ENCODE measurements at regions not wholly inside any gene's neighbourhood (a gene's known extent, or its start where the extent isn't known, plus 50 kb on each side); places are given as distances from the start of the nearest gene placed in this dataset.

DNA sequence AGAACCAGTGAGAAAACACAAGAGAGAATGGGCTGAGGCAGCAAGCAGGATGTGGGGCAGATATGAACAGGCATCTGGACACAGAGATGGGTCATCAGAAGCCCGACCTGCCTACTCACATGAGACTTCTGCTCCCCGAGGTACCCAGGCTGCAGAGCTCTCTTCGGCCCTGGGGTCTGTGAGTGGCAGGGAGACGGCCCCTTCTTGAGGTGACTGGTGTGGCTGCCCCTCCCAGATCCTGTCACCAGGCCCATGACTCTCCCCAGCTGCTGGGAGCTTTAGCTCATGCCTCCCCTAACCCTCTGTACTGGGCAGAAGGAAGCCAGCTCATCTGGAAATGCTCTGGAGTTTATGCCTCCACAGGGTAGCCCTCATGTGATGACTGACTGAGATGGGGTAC, 157.6 kb upstream of the PCBD1 start:
- H3K4me3 ChIP-seq (ENCODE audit: low read depth in 2 of 2, low read length in 1 of 2), result no peak overlapping the region
- peaks cover 18% of the 10 kb centered on the region; the same call in 1 of the 2 replicates for H3K27me3 ChIP-seq (ENCODE audit: insufficient read depth)
- H3K27ac ChIP-seq (ENCODE audit: low read depth in 2 of 2, low read length in 1 of 2), result no peak overlapping the region
- POLR2A ChIA-PET, result no interaction called here
- no peak overlapping the region for H3K4me2 ChIP-seq
- CTCF ChIA-PET, result no interaction called here
- H3K4me1 ChIP-seq (ENCODE audit: control insufficient read depth in 1 of 2, insufficient read depth in 2 of 2, low read depth in 1 of 2, low read length in 1 of 2), result peaks cover 0 to 22% of the 10 kb centered on the region in 2 experiments; a peak in 1 of 4 replicates
- no peaks in the 10 kb centered on the region for H3K9me2 ChIP-seq
- H4K20me1 ChIP-seq (ENCODE audit: insufficient read depth), result no peaks in the 10 kb centered on the region
- no peak overlapping the region for H2AFZ ChIP-seq (ENCODE audit: low read depth)
- no peaks in the 10 kb centered on the region for H3F3A ChIP-seq (replicated peaks; ENCODE audit: insufficient read depth)
- TF ChIP-seq, protein P1, sequence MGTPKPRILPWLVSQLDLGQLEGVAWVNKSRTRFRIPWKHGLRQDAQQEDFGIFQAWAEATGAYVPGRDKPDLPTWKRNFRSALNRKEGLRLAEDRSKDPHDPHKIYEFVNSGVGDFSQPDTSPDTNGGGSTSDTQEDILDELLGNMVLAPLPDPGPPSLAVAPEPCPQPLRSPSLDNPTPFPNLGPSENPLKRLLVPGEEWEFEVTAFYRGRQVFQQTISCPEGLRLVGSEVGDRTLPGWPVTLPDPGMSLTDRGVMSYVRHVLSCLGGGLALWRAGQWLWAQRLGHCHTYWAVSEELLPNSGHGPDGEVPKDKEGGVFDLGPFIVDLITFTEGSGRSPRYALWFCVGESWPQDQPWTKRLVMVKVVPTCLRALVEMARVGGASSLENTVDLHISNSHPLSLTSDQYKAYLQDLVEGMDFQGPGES (IDR thresholded peaks at IDR 0.05; ENCODE audit: low read depth, low read length), result no peak
- H3K79me2 ChIP-seq (ENCODE audit: insufficient read depth), result no peaks in the 10 kb centered on the region
- no peaks in the 10 kb centered on the region for H3K36me3 ChIP-seq (replicated peaks in 1 of 2; ENCODE audit: control insufficient read depth in 1 of 2, insufficient read depth in 2 of 2, low read length in 1 of 2)
- no peak for DNase-seq
- H3K9ac ChIP-seq, result no peak overlapping the region
- no CpG with 5 or more reads among the region's 4 CpGs for WGBS (ENCODE audit: low lambda C conversion rate)
- no peaks in the 10 kb centered on the region for H3K9me3 ChIP-seq

DNA sequence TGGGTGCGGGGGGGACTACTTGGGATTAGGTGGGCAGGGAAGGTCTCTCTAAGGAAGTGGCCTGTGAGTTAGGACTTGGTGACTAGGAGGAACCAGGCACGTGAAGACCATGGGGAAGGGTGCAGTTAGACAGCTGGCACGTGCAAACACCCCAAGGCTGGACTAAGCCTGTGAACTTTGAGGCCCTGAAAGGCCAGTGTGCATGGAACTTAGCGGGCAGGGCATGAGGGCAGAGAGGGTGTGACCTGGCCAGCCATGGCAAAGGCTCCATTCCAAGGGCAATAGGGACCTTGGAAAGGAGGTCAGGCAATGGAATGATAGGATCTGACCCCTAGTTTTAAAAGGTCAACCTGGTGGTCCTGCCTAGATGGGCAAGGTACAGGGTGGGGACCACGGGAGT, 158.4 kb upstream of the PCBD1 start:
- Histone ChIP-seq H4K20me1 (ENCODE audit: insufficient read depth) (no peaks in the 10 kb centered on the region), H2AFZ (ENCODE audit: low read depth) (no peak overlapping the region), H3K27me3 (ENCODE audit: insufficient read depth) (peaks cover 19% of the 10 kb centered on the region; the same call in 1 of the 2 replicates), H3K4me1 (ENCODE audit: control insufficient read depth in 1 of 2, insufficient read depth in 2 of 2, low read depth in 1 of 2, low read length in 1 of 2) (peaks cover 0 to 14% of the 10 kb centered on the region in 2 experiments; a peak in 1 of 4 replicates), H3K27ac (ENCODE audit: low read depth in 2 of 2, low read length in 1 of 2) (no peak overlapping the region), H3F3A (replicated peaks; ENCODE audit: insufficient read depth) (no peaks in the 10 kb centered on the region), H3K4me3 (ENCODE audit: low read depth in 2 of 2, low read length in 1 of 2) (no peak overlapping the region), H3K9ac (no peak overlapping the region), H3K4me2 (no peak overlapping the region), H3K36me3 (replicated peaks in 1 of 2; ENCODE audit: control insufficient read depth in 1 of 2, insufficient read depth in 2 of 2, low read length in 1 of 2) (no peaks in the 10 kb centered on the region), H3K9me3 (no peaks in the 10 kb centered on the region), H3K79me2 (ENCODE audit: insufficient read depth) (no peaks in the 10 kb centered on the region), H3K9me2 (no peaks in the 10 kb centered on the region)
- 35% methylated on average over 5 of the region's 5 CpGs for WGBS (ENCODE audit: low lambda C conversion rate)
- ChIA-PET CTCF (interaction anchor here (1.1 kb wide), 1 partner anchor 143 kb away, joined by 3 read pairs; no protein-coding TSS in a partner anchor), POLR2A (no interaction called here)
- DNase-seq, result no peak
- TF ChIP-seq EZH2phosphoT487 (IDR thresholded peaks at IDR 0.05; ENCODE audit: borderline replicate concordance, low read depth) (no peak), JUND (IDR thresholded peaks at IDR 0.05) (no peak), GABPA (IDR thresholded peaks at IDR 0.05; ENCODE audit: low read depth) (no peak), GATA2 (CRISPR knock-in tag; IDR thresholded peaks at IDR 0.05) (no peak), TAF1 (IDR thresholded peaks at IDR 0.05; ENCODE audit: borderline replicate concordance, low read depth, low read length) (no peak), FOXJ3 (CRISPR knock-in tag; IDR thresholded peaks at IDR 0.05) (no peak), RFX5 (IDR thresholded peaks at IDR 0.05; ENCODE audit: low read length) (no peak)
- TF ChIP-seq, protein P2, sequence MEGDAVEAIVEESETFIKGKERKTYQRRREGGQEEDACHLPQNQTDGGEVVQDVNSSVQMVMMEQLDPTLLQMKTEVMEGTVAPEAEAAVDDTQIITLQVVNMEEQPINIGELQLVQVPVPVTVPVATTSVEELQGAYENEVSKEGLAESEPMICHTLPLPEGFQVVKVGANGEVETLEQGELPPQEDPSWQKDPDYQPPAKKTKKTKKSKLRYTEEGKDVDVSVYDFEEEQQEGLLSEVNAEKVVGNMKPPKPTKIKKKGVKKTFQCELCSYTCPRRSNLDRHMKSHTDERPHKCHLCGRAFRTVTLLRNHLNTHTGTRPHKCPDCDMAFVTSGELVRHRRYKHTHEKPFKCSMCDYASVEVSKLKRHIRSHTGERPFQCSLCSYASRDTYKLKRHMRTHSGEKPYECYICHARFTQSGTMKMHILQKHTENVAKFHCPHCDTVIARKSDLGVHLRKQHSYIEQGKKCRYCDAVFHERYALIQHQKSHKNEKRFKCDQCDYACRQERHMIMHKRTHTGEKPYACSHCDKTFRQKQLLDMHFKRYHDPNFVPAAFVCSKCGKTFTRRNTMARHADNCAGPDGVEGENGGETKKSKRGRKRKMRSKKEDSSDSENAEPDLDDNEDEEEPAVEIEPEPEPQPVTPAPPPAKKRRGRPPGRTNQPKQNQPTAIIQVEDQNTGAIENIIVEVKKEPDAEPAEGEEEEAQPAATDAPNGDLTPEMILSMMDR (IDR thresholded peaks at IDR 0.05), result no peak
- TF ChIP-seq, protein P3, sequence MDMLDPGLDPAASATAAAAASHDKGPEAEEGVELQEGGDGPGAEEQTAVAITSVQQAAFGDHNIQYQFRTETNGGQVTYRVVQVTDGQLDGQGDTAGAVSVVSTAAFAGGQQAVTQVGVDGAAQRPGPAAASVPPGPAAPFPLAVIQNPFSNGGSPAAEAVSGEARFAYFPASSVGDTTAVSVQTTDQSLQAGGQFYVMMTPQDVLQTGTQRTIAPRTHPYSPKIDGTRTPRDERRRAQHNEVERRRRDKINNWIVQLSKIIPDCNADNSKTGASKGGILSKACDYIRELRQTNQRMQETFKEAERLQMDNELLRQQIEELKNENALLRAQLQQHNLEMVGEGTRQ (IDR thresholded peaks at IDR 0.05; ENCODE audit: borderline replicate concordance, low read depth, low read length), result no peak
- TF ChIP-seq, protein P4, sequence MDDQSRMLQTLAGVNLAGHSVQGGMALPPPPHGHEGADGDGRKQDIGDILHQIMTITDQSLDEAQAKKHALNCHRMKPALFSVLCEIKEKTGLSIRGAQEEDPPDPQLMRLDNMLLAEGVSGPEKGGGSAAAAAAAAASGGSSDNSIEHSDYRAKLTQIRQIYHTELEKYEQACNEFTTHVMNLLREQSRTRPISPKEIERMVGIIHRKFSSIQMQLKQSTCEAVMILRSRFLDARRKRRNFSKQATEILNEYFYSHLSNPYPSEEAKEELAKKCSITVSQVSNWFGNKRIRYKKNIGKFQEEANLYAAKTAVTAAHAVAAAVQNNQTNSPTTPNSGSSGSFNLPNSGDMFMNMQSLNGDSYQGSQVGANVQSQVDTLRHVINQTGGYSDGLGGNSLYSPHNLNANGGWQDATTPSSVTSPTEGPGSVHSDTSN (IDR thresholded peaks at IDR 0.05), result no peak
